Esophagus (tissue), 2 donors: ENCODE measurements at regions not wholly inside any gene's neighbourhood (a gene's known extent, or its start where the extent isn't known, plus 50 kb on each side); places are given as distances from the start of the nearest gene placed in this dataset.

Source experiments
- H3K27ac ChIP-seq, 2 donors: one replicate each; pipeline ENCODE4 v1.5.1; 2013; ENCODE audit warnings: low read depth in 2 of 2, mild to moderate bottlenecking in 2 of 2, inconsistent platforms in 1 of 2, low read length in 1 of 2, moderate library complexity in 1 of 2
- H3K27me3 ChIP-seq, 2 donors: one replicate each; pipeline ENCODE4 v1.6.1; 2013; ENCODE audit warnings: low read length in 2 of 2, control low read depth in 1 of 2, mild to moderate bottlenecking in 1 of 2; ENCODE audit not compliant: insufficient read depth in 2 of 2, control insufficient read depth in 1 of 2
- H3K36me3 ChIP-seq, 2 donors: one replicate each; pipeline ENCODE4 v1.6.1; 2013; ENCODE audit warnings: low read length in 1 of 2; ENCODE audit not compliant: control insufficient read depth in 2 of 2, insufficient read depth in 2 of 2
- H3K4me1 ChIP-seq, 2 donors: one replicate each; pipeline ENCODE4 v1.6.1; 2013; ENCODE audit warnings: low read length in 1 of 2; ENCODE audit not compliant: control insufficient read depth in 2 of 2, insufficient read depth in 2 of 2
- H3K4me3 ChIP-seq, 2 donors: one replicate each; pipeline ENCODE4 v1.5.1; 2013; ENCODE audit warnings: low read length in 2 of 2, mild to moderate bottlenecking in 2 of 2, low read depth in 1 of 2, moderate library complexity in 1 of 2
- H3K9me3 ChIP-seq, 2 donors: one replicate each; pipeline ENCODE4 v1.6.1; 2013; ENCODE audit warnings: mild to moderate bottlenecking in 2 of 2, low read depth in 1 of 2, low read length in 1 of 2, moderate library complexity in 1 of 2; ENCODE audit not compliant: control insufficient read depth in 2 of 2, insufficient read depth in 1 of 2
- WGBS, 2 donors: extraction: QIAGEN DNeasy Blood & Tissue Kit; methylation state at CpG; one replicate each; pipeline ENCODE4 v1.1.7; 2013; 5-methylcytosine and 5-hydroxymethylcytosine counted together
- donor health status: healthy with polysubstance abuse.
- donor health status: Bipolar disorder and iron deficiency.

DNA sequence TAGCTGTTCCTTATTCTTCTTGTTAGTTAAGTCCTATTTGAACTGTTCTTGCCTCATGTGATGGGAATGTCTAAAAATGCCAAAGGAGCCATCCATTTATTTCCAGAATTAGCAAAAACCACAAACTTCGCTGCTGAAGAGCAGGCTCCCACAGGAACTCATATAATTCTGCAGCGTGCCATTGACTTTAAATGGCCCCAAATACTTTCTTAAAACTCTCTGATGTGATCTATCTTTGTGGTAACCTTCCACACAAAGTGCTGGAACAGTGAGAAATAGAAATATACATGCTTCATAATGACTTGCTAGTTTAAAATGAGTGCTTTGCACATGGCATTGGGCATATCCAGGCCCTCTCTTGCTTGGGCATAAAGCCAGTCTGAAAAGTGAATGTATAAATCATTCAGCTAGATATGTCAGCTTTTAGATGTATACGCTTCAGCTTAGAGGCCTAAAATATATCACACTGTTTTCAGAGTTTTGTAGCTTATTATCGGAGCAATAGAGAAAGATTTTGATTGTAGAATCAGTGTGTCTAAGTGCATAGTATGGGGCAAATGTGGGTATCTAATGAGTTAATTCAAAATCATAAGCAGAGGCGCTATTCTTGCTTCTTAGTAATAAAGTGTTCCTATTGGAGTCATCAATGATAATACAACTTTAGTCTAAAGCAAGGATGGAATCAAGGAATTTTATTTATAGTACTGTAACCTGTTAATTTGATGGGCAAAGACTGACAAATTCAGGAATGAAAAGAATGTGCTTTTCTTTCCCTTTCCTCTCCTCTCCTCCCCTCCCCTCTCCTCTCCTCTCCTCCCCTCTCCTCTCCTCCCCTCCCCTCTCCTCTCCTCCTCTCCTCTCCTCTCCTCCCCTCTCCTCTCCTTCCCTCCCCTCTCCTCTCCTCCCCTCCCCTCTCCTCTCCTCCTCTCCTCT is 392.2 kb upstream of the ZFP42 start:
- Histone ChIP-seq H3K36me3 (no peaks in the 10 kb centered on the region), H3K4me3 (no peak overlapping the region), H3K27ac (no peak overlapping the region), H3K9me3 (no peaks in the 10 kb centered on the region), H3K27me3 (no peaks in the 10 kb centered on the region), H3K4me1 (no peaks in the 10 kb centered on the region)
- WGBS, 2 donors, result 61 to 72% methylated on average over 5 of the region's 5 CpGs

DNA sequence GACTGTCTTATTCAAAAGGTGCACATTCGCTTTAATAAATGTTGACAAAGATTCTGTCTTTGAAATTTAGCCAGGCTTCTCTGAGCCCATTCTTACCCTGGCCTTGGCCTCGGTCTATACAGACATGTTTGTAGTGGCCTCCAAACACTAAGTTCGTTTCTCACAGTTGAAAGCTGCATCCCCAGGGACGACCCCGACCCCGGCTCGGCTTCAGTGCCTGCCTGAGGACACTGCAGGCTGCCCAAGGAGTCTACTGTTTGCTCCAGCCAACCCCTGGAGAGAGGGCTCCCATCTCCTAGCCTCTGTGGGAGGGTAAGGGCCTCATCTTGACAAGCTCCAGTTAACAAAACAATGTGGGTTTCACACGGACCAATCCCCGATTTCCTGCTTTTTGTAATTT is 390.6 kb upstream of the ZFP42 start:
- H3K27me3 ChIP-seq, result no peaks in the 10 kb centered on the region
- H3K36me3 ChIP-seq, result no peaks in the 10 kb centered on the region
- WGBS, 2 donors, result 67 to 71% methylated on average over 9 of the region's 9 CpGs
- H3K27ac ChIP-seq, result no peak overlapping the region
- H3K9me3 ChIP-seq, result no peaks in the 10 kb centered on the region
- H3K4me1 ChIP-seq, result no peaks in the 10 kb centered on the region
- no peak overlapping the region for H3K4me3 ChIP-seq

DNA sequence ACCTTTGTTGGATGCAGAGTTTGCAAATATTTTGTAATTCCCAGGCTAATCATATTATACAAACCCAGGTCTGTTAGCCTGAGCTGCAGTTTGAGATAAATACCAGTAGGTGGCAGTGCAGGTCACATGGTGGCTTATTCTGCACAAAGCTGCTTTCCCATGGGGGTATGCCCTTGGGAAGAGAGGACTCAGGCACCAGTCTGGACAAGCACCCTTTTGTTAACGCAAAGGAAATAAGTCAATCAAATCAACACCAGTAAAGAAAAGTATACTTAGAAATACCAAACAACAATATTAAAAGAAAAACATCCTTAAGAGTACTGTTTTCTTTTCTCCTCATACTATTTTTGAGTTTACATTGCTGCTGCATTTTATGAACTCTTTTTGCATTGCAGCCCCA is 389.0 kb upstream of the ZFP42 start:
- H3K36me3 ChIP-seq, result no peaks in the 10 kb centered on the region
- no peak overlapping the region for H3K27ac ChIP-seq
- no peaks in the 10 kb centered on the region for H3K27me3 ChIP-seq
- H3K9me3 ChIP-seq, result no peaks in the 10 kb centered on the region
- no peaks in the 10 kb centered on the region for H3K4me1 ChIP-seq
- 19 to 39% methylated on average over 1 of the region's 1 CpG for WGBS, 2 donors
- H3K4me3 ChIP-seq, result no peak overlapping the region

DNA sequence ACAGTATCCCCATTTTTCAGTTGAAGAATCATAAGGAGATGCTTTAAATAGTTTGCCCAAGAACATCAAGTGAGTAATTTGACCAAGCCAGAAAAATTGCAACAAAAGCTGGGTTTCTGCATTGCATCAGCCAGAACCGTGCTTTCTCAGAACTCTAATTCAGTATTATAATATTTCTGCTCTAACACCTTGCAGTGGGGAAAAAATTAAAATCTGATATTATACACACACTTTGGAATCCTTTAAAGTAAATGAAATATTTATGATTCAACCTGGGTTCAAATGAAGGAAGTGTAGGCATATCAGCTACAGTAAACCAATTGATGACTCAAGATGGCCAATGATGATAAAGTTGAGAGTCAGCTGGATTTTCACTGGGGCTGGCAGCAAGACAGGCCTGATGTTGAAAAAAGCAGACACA is 387.6 kb upstream of the ZFP42 start:
- H3K27me3 ChIP-seq, result no peaks in the 10 kb centered on the region
- no peak overlapping the region for H3K4me3 ChIP-seq
- H3K27ac ChIP-seq, result no peak overlapping the region
- no peaks in the 10 kb centered on the region for H3K4me1 ChIP-seq
- H3K9me3 ChIP-seq, result no peaks in the 10 kb centered on the region
- WGBS, 2 donors, result 71 to 73% methylated on average over 1 of the region's 1 CpG
- H3K36me3 ChIP-seq, result no peaks in the 10 kb centered on the region

DNA sequence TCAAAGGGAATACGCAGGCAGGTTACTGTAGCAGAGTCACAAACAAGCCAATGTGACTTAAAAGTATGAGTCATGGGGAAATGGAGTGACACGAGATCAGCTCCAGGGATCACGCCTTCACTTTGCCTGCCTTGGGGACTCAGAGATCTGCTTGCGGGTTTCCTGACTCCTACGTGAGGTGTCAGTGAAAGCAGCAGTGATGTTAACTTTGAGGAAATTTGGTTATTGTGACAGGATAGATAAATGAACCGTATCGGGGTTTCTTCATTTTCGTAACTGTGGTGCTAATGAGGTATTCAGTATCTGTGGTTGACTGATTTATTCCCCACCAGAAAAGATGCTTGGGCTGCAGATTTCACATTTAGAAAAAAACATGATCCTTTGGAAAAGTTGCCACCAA is 383.3 kb upstream of the ZFP42 start:
- Histone ChIP-seq H3K9me3 (no peaks in the 10 kb centered on the region), H3K4me3 (no peak overlapping the region), H3K36me3 (no peaks in the 10 kb centered on the region), H3K27me3 (no peaks in the 10 kb centered on the region), H3K27ac (no peak overlapping the region), H3K4me1 (no peaks in the 10 kb centered on the region)
- 75 to 76% methylated on average over 8 of the region's 8 CpGs for WGBS, 2 donors

DNA sequence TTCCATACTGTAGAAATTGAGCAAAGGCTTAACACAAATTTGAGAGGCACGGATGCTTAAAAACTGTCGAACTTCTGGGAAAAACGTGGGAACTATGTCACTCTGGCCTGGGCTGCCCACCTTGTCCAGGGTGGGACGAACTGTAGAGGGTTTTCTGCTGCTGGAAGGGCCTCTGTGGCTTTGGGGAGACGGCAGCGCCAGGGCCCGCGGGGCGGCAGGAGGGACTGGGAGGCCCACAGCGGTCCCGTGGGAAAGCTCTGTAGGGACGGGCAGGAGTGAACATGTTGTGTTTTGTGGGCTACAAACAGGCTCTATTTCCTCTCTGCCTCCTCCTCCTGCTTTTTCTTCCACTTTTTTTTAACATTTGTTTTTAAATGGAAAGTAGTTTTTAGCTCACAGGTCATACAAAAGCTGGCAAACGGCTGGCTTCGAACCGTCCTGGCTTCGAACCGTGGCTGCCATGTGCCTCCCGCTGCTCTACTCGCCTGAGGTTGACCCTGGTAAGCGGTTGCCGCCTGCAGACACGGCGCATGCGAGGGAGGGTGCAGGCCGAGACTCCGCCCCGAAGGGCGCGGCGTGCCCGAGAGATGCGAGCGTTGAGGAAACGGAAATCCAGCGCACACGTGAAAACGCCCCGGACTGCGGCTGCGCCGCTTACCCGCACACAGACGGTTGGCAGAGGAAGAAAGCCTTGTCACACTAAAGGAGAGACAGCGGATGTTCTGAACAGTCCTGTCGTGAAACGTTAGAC is 382.3 kb upstream of the ZFP42 start:
- Histone ChIP-seq H3K4me1 (no peaks in the 10 kb centered on the region), H3K27me3 (no peaks in the 10 kb centered on the region), H3K27ac (no peak overlapping the region), H3K36me3 (no peaks in the 10 kb centered on the region), H3K4me3 (no peak overlapping the region), H3K9me3 (no peaks in the 10 kb centered on the region)
- 93 to 94% methylated on average over 46 of the region's 46 CpGs for WGBS, 2 donors

DNA sequence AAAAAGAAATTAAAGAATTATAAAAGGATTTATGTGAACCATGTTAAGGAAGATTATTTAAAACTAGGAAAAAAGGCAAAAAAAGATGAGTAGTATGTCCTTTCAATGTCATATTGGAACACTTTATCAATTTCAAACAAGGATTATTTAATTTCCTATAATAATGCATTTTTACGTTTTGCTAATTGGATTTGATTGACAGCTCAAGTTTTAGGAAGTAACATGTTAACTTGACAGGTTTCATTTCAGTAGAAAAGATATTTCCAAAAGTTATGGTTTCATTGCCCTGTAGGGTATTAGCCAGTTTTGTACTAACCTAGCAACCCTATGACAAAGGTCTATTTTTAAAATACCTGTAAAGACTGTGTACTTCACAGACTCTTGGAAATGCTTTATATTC is 379.6 kb upstream of the ZFP42 start:
- Histone ChIP-seq H3K27ac (no peak overlapping the region), H3K27me3 (no peaks in the 10 kb centered on the region), H3K9me3 (no peaks in the 10 kb centered on the region), H3K4me1 (no peaks in the 10 kb centered on the region), H3K4me3 (no peak overlapping the region), H3K36me3 (no peaks in the 10 kb centered on the region)
- 54 to 60% methylated on average over 1 of the region's 1 CpG for WGBS, 2 donors

DNA sequence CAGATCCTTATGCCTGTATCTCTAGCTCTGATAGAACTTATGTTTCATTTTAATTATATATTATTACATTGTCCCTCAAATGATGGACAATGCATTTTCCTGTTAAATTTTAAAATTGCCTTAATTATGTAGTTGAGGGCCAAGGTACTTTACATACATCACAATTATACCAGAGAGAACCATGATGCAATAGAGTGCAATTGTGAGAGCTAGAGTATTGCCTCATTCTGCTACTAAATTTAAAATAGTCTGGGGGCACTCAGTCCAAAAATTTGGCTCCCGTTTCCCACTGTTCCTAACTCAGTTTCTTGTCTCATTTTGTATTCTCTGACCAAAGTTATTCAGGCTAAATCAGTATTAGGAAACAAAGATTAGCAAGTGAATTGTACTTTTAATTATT is 378.5 kb upstream of the ZFP42 start:
- WGBS, 2 donors, result 66 to 68% methylated on average over 1 of the region's 1 CpG
- Histone ChIP-seq H3K4me1 (no peaks in the 10 kb centered on the region), H3K9me3 (no peaks in the 10 kb centered on the region), H3K27me3 (no peaks in the 10 kb centered on the region), H3K4me3 (no peak overlapping the region), H3K36me3 (no peaks in the 10 kb centered on the region), H3K27ac (no peak overlapping the region)

DNA sequence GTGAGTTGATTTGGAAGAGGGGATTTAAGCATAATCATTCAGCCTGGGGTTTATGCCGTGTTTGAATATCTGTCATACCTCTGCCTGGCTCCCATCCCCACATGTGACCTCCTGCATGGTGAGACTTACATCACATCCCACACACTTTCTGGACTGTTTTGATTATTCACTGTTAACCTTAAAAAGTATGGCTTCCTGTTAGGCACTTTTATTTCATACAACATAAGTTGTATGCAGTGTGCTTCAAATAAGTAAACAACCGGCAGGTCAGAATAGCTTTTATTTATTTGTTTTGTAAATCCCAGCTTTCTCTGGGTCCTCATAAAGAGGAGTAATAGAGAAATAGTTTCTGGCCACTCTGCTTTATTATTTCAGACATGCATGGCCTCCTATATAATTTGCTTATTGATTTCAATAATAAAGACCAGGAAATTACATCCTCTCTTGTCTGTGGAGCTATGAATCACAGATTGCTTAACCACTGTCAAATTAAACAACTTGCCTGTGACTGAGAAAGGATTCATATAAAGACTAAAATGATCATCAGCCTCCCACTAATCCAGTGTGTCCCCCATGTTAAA is 376.8 kb upstream of the ZFP42 start:
- WGBS, 2 donors, result 56 to 61% methylated on average over 2 of the region's 2 CpGs
- Histone ChIP-seq H3K4me3 (no peak overlapping the region), H3K36me3 (no peaks in the 10 kb centered on the region), H3K27me3 (no peaks in the 10 kb centered on the region), H3K9me3 (no peaks in the 10 kb centered on the region), H3K27ac (no peak overlapping the region), H3K4me1 (no peaks in the 10 kb centered on the region)
